Right lobe of liver (tissue), 4 donors: ENCODE measurements at regions not wholly inside any gene's neighbourhood (a gene's known extent, or its start where the extent isn't known, plus 50 kb on each side); places are given as distances from the start of the nearest gene placed in this dataset.

Source experiments
- POLR2A ChIP-seq: fragments of 450-650 bp; IDR thresholded peaks from one replicate; pipeline ENCODE4 v1.6.1; 2017; ENCODE audit warnings: antibody characterized with exemption, mild to moderate bottlenecking
- TF ChIP-seq, protein P1 (sequence below), 4 donors: fragments of 200-600 bp in 3 of 4; fragments of 450-650 bp in 1 of 4; IDR thresholded peaks; one replicate each; pipeline versions ENCODE4 v1.5.1 to v1.8.0; 2016 to 2022; ENCODE audit warnings: antibody characterized with exemption in 4 of 4, mild to moderate bottlenecking in 2 of 4
- donor health status: DM: no; HTN: no; CAD: no.
- donor health status: DM: no; HTN: no; CAD: no.
- donor health status: DM: no; HTN: yes; CAD: no.

DNA sequence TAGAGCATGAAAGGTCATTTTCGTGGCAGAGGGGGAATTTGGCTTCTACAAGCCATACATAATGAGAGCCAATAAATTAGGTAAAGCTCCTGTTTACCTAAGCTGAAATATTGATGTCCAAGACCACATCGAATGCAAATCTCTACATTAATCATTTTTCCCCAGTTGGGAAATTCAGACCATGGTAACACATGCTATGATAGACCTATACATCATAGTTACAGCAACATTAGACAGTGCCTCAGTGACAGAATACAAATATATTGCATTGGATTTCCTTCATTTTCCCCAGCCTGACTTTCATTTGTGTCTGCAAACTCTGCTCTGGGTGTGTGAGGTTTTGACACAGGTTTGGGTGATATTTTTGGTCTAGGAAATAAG is 1079.7 kb upstream of the TENM4 start:
- TF ChIP-seq, protein P1, sequence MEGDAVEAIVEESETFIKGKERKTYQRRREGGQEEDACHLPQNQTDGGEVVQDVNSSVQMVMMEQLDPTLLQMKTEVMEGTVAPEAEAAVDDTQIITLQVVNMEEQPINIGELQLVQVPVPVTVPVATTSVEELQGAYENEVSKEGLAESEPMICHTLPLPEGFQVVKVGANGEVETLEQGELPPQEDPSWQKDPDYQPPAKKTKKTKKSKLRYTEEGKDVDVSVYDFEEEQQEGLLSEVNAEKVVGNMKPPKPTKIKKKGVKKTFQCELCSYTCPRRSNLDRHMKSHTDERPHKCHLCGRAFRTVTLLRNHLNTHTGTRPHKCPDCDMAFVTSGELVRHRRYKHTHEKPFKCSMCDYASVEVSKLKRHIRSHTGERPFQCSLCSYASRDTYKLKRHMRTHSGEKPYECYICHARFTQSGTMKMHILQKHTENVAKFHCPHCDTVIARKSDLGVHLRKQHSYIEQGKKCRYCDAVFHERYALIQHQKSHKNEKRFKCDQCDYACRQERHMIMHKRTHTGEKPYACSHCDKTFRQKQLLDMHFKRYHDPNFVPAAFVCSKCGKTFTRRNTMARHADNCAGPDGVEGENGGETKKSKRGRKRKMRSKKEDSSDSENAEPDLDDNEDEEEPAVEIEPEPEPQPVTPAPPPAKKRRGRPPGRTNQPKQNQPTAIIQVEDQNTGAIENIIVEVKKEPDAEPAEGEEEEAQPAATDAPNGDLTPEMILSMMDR (IDR thresholded peaks at IDR 0.05) = no peak
- TF ChIP-seq POLR2A = no peak
